ENCODE measurements at regions not wholly inside any gene's neighbourhood (a gene's known extent, or its start where the extent isn't known, plus 50 kb on each side); places are given as distances from the start of the nearest gene placed in this dataset.

GRCh38 chr5:10158886-10159285 is 90.8 kb downstream of the ATPSCKMT start:
- intact Hi-C loops (cut with micrococcal nuclease; ENCODE audit: unreplicated experiment) (no loop called here), in situ Hi-C loops (cut with HindIII; ENCODE audit: extremely low pct_ligation_motif_present, low pct_unique_long_range_greater_than_20kb) (no loop called here)
- FAIRE-seq (no peak), DNase-seq (ENCODE audit: low spot score) (no peak), ATAC-seq (no peak)
- CTCF ChIA-PET (ENCODE audit: low intra/inter-chr PET ratio, low total read pairs), result no interaction called here
- Histone ChIP-seq H3K27me3 (ENCODE audit: control insufficient read depth in 1 of 2, insufficient read depth in 2 of 2, low read length in 2 of 2) (no peaks in the 10 kb centered on the region), H3K9me3 (ENCODE audit: low read length) (no peaks in the 10 kb centered on the region), H3K4me1 (ENCODE audit: insufficient read depth, low read length) (peaks cover 22% of the 10 kb centered on the region), H3K27ac (ENCODE audit: extremely low read length, insufficient read depth, low read length) (no peak overlapping the region), H2AFZ (ENCODE audit: low read length) (no peak overlapping the region), H3K4me3 (replicated peaks in 1 of 3; ENCODE audit: insufficient read depth in 1 of 3, low read depth in 2 of 3, low read length in 3 of 3) (no peak overlapping the region), H3K79me2 (ENCODE audit: insufficient read depth, low read length) (no peaks in the 10 kb centered on the region), H3K36me3 (replicated peaks in 1 of 2; ENCODE audit: control insufficient read depth in 1 of 2, insufficient read depth in 2 of 2, low read length in 2 of 2) (no peaks in the 10 kb centered on the region), H3K9ac (ENCODE audit: insufficient read depth, low read depth, low read length) (no peak overlapping the region), H3K4me2 (ENCODE audit: low read depth, low read length) (no peak overlapping the region), H4K20me1 (ENCODE audit: insufficient read depth, low read length) (no peaks in the 10 kb centered on the region)
- no TSS peak for BruUV-seq (replicated peaks)
- TF ChIP-seq ZKSCAN1 (IDR thresholded peaks at IDR 0.05; ENCODE audit: low read length) (no peak), SP4 (CRISPR knock-in tag; IDR thresholded peaks at IDR 0.05) (no peak), ZFP36L2 (CRISPR knock-in tag; IDR thresholded peaks at IDR 0.05) (no peak), CAMTA2 (CRISPR knock-in tag; IDR thresholded peaks at IDR 0.05; ENCODE audit: borderline replicate concordance) (no peak), DNMT1 (CRISPR knock-in tag; IDR thresholded peaks at IDR 0.05) (no peak), ZSCAN20 (CRISPR knock-in tag; IDR thresholded peaks at IDR 0.05; ENCODE audit: borderline replicate concordance) (no peak), EEA1 (CRISPR knock-in tag; IDR thresholded peaks at IDR 0.05; ENCODE audit: borderline replicate concordance) (no peak), FIP1L1 (IDR thresholded peaks at IDR 0.05; ENCODE audit: borderline replicate concordance, insufficient read depth, low read depth, low read length) (no peak), SRY (CRISPR knock-in tag; IDR thresholded peaks at IDR 0.05) (no peak), ZNF556 (CRISPR knock-in tag; IDR thresholded peaks at IDR 0.05; ENCODE audit: borderline replicate concordance) (no peak), MIXL1 (CRISPR knock-in tag; IDR thresholded peaks at IDR 0.05) (no peak), BHLHE40 (IDR thresholded peaks at IDR 0.05; ENCODE audit: low read length) (no peak), ZNF350 (CRISPR knock-in tag; IDR thresholded peaks at IDR 0.05; ENCODE audit: borderline replicate concordance, low read depth) (no peak), ASH2L (IDR thresholded peaks at IDR 0.05; ENCODE audit: insufficient read length, low read depth, low read length) (no peak)
- TF ChIP-seq, protein P1, sequence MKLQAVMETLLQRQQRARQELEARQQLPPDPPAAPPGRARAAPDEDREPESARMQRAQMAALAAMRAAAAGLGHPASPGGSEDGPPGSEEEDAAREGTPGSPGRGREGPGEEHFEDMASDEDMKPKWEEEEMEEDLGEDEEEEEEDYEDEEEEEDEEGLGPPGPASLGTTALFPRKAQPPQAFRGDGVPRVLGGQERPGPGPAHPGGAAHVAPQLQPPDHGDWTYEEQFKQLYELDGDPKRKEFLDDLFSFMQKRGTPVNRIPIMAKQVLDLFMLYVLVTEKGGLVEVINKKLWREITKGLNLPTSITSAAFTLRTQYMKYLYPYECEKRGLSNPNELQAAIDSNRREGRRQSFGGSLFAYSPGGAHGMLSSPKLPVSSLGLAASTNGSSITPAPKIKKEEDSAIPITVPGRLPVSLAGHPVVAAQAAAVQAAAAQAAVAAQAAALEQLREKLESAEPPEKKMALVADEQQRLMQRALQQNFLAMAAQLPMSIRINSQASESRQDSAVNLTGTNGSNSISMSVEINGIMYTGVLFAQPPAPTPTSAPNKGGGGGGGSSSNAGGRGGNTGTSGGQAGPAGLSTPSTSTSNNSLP (IDR thresholded peaks at IDR 0.05; ENCODE audit: low read depth, low read length), result no peak
- TF ChIP-seq, protein P2, sequence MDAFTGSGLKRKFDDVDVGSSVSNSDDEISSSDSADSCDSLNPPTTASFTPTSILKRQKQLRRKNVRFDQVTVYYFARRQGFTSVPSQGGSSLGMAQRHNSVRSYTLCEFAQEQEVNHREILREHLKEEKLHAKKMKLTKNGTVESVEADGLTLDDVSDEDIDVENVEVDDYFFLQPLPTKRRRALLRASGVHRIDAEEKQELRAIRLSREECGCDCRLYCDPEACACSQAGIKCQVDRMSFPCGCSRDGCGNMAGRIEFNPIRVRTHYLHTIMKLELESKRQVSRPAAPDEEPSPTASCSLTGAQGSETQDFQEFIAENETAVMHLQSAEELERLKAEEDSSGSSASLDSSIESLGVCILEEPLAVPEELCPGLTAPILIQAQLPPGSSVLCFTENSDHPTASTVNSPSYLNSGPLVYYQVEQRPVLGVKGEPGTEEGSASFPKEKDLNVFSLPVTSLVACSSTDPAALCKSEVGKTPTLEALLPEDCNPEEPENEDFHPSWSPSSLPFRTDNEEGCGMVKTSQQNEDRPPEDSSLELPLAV (CRISPR knock-in tag; conservative IDR thresholded peaks at IDR 0.05; ENCODE audit: low read depth), result no peak
- TF ChIP-seq, protein P3, sequence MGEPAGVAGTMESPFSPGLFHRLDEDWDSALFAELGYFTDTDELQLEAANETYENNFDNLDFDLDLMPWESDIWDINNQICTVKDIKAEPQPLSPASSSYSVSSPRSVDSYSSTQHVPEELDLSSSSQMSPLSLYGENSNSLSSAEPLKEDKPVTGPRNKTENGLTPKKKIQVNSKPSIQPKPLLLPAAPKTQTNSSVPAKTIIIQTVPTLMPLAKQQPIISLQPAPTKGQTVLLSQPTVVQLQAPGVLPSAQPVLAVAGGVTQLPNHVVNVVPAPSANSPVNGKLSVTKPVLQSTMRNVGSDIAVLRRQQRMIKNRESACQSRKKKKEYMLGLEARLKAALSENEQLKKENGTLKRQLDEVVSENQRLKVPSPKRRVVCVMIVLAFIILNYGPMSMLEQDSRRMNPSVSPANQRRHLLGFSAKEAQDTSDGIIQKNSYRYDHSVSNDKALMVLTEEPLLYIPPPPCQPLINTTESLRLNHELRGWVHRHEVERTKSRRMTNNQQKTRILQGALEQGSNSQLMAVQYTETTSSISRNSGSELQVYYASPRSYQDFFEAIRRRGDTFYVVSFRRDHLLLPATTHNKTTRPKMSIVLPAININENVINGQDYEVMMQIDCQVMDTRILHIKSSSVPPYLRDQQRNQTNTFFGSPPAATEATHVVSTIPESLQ (CRISPR knock-in tag; conservative IDR thresholded peaks at IDR 0.05), result no peak
- TF ChIP-seq, protein P4, sequence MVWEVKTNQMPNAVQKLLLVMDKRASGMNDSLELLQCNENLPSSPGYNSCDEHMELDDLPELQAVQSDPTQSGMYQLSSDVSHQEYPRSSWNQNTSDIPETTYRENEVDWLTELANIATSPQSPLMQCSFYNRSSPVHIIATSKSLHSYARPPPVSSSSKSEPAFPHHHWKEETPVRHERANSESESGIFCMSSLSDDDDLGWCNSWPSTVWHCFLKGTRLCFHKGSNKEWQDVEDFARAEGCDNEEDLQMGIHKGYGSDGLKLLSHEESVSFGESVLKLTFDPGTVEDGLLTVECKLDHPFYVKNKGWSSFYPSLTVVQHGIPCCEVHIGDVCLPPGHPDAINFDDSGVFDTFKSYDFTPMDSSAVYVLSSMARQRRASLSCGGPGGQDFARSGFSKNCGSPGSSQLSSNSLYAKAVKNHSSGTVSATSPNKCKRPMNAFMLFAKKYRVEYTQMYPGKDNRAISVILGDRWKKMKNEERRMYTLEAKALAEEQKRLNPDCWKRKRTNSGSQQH (CRISPR knock-in tag; IDR thresholded peaks at IDR 0.05; ENCODE audit: low read depth), result no peak
- POLR2A ChIA-PET, result no interaction called here
